ENCODE measurements at regions not wholly inside any gene's neighbourhood (a gene's known extent, or its start where the extent isn't known, plus 50 kb on each side); places are given as distances from the start of the nearest gene placed in this dataset.

DNA sequence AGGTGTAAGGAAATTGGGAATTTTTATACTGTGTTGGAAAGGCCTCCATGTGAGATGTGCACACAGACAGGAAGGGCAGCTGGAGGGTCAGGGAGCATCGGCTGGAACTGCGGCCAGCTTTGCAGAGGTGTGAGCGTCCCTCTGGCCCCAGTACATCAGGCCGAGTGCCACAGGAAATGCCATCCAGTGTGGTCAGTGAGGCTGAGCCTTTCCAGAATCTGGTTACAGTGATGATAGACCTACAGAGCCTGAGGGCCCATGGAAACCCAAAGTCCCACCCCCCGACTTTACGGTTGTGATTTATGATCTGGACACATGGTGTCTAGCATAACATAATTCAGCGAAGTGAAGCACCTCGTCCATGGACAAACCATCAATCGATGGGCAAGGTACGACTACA lies 137.3 kb upstream of the PDE10A start:
- ATAC-seq (no peak), DNase-seq (ENCODE audit: low spot score) (no peak)
- POLR2A ChIA-PET = no interaction called here
- peaks cover 32% of the 10 kb centered on the region for H3K27me3 Mint-ChIP-seq (ENCODE audit: low read depth)
- no peak overlapping the region for H3K27ac Mint-ChIP-seq
- H3K4me1 Mint-ChIP-seq = peaks cover 4% of the 10 kb centered on the region
- CTCF ChIA-PET = interaction anchor here (1.7 kb wide), 1 partner anchor 50 kb away, joined by 6 read pairs; no protein-coding TSS in a partner anchor
- no peak overlapping the region for H3K4me3 Mint-ChIP-seq
- H3K36me3 Mint-ChIP-seq = no peaks in the 10 kb centered on the region
- H3K9me3 Mint-ChIP-seq = no peaks in the 10 kb centered on the region
- TF ChIP-seq ZNF423 (CRISPR knock-in tag; IDR thresholded peaks at IDR 0.05) (no peak), OVOL2 (CRISPR knock-in tag; IDR thresholded peaks at IDR 0.05; ENCODE audit: borderline replicate concordance) (no peak), TP53 (CRISPR knock-in tag; IDR thresholded peaks at IDR 0.05) (no peak), MYBL2 (CRISPR knock-in tag; IDR thresholded peaks at IDR 0.05) (no peak), RORB (CRISPR knock-in tag; IDR thresholded peaks at IDR 0.05) (no peak), SMAD3 (CRISPR knock-in tag; IDR thresholded peaks at IDR 0.05; ENCODE audit: borderline replicate concordance) (no peak)
- TF ChIP-seq, protein P1, sequence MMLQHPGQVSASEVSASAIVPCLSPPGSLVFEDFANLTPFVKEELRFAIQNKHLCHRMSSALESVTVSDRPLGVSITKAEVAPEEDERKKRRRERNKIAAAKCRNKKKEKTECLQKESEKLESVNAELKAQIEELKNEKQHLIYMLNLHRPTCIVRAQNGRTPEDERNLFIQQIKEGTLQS (CRISPR knock-in tag; conservative IDR thresholded peaks at IDR 0.05) = no peak

DNA sequence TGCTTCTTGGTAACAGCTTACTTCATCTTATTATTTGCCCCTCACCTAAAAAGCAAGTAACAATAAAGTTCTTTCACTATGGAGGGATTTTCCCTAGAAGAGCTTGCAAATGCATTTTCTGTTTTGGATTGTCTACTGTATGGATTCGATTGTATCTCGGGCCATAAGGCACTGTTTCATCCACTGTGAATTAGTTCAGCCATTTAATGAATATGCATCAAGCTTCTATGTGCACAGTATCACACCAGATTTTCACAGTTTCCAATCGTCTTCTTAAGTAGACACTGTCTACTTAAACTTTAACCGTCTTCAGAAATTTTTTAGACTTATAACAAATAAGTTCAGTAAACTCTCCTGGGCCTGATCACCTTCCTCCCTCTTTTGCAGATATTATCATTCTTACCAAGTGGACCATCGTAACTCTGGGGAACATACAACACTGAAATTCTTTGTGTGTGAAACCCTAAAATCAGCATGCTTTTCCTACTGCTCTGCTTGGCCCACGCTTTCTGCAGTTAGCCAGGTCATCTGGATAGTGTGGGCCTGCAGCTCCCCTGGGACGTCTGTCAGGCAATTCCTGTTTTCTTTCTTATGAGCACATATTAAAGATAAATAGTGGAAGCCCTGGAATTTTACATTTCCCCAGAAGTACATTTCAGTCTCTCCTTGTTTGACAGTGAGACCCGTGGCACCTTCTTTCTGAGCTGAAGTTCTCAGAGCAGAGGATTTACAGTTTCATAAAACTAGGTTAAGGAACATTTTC lies 136.5 kb upstream of the PDE10A start:
- CTCF ChIA-PET = interaction anchor here (1.7 kb wide), 1 partner anchor 51 kb away, joined by 6 read pairs; no protein-coding TSS in a partner anchor
- no peak for ATAC-seq
- no peak overlapping the region for H3K4me3 Mint-ChIP-seq
- H3K9me3 Mint-ChIP-seq = no peaks in the 10 kb centered on the region
- TF ChIP-seq, protein P2, sequence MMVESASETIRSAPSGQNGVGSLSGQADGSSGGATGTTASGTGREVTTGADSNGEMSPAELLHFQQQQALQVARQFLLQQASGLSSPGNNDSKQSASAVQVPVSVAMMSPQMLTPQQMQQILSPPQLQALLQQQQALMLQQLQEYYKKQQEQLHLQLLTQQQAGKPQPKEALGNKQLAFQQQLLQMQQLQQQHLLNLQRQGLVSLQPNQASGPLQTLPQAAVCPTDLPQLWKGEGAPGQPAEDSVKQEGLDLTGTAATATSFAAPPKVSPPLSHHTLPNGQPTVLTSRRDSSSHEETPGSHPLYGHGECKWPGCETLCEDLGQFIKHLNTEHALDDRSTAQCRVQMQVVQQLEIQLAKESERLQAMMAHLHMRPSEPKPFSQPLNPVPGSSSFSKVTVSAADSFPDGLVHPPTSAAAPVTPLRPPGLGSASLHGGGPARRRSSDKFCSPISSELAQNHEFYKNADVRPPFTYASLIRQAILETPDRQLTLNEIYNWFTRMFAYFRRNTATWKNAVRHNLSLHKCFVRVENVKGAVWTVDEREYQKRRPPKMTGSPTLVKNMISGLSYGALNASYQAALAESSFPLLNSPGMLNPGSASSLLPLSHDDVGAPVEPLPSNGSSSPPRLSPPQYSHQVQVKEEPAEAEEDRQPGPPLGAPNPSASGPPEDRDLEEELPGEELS (CRISPR knock-in tag; IDR thresholded peaks at IDR 0.05) = no peak
- TF ChIP-seq ZNF416 (CRISPR knock-in tag; IDR thresholded peaks at IDR 0.05) (no peak), CBFB (CRISPR knock-in tag; IDR thresholded peaks at IDR 0.05; ENCODE audit: low read depth) (no peak), ATF1 (CRISPR knock-in tag; IDR thresholded peaks at IDR 0.05) (no peak), ELF4 (CRISPR knock-in tag; IDR thresholded peaks at IDR 0.05; ENCODE audit: low read depth) (no peak), ZNF396 (CRISPR knock-in tag; IDR thresholded peaks at IDR 0.05; ENCODE audit: borderline replicate concordance) (no peak), NR3C1 (CRISPR knock-in tag; conservative IDR thresholded peaks at IDR 0.05; ENCODE audit: low read depth) (no peak), ZNF219 (CRISPR knock-in tag; IDR thresholded peaks at IDR 0.05; ENCODE audit: borderline replicate concordance) (no peak), RELA (CRISPR knock-in tag; IDR thresholded peaks at IDR 0.05; ENCODE audit: borderline replicate concordance) (no peak)
- TF ChIP-seq, protein P3, sequence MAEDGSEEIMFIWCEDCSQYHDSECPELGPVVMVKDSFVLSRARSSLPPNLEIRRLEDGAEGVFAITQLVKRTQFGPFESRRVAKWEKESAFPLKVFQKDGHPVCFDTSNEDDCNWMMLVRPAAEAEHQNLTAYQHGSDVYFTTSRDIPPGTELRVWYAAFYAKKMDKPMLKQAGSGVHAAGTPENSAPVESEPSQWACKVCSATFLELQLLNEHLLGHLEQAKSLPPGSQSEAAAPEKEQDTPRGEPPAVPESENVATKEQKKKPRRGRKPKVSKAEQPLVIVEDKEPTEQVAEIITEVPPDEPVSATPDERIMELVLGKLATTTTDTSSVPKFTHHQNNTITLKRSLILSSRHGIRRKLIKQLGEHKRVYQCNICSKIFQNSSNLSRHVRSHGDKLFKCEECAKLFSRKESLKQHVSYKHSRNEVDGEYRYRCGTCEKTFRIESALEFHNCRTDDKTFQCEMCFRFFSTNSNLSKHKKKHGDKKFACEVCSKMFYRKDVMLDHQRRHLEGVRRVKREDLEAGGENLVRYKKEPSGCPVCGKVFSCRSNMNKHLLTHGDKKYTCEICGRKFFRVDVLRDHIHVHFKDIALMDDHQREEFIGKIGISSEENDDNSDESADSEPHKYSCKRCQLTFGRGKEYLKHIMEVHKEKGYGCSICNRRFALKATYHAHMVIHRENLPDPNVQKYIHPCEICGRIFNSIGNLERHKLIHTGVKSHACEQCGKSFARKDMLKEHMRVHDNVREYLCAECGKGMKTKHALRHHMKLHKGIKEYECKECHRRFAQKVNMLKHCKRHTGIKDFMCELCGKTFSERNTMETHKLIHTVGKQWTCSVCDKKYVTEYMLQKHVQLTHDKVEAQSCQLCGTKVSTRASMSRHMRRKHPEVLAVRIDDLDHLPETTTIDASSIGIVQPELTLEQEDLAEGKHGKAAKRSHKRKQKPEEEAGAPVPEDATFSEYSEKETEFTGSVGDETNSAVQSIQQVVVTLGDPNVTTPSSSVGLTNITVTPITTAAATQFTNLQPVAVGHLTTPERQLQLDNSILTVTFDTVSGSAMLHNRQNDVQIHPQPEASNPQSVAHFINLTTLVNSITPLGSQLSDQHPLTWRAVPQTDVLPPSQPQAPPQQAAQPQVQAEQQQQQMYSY (CRISPR knock-in tag; IDR thresholded peaks at IDR 0.05) = no peak
- TF ChIP-seq, protein P4, sequence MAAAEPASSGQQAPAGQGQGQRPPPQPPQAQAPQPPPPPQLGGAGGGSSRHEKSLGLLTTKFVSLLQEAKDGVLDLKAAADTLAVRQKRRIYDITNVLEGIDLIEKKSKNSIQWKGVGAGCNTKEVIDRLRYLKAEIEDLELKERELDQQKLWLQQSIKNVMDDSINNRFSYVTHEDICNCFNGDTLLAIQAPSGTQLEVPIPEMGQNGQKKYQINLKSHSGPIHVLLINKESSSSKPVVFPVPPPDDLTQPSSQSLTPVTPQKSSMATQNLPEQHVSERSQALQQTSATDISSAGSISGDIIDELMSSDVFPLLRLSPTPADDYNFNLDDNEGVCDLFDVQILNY (CRISPR knock-in tag; IDR thresholded peaks at IDR 0.05) = no peak
- TF ChIP-seq, protein P5, sequence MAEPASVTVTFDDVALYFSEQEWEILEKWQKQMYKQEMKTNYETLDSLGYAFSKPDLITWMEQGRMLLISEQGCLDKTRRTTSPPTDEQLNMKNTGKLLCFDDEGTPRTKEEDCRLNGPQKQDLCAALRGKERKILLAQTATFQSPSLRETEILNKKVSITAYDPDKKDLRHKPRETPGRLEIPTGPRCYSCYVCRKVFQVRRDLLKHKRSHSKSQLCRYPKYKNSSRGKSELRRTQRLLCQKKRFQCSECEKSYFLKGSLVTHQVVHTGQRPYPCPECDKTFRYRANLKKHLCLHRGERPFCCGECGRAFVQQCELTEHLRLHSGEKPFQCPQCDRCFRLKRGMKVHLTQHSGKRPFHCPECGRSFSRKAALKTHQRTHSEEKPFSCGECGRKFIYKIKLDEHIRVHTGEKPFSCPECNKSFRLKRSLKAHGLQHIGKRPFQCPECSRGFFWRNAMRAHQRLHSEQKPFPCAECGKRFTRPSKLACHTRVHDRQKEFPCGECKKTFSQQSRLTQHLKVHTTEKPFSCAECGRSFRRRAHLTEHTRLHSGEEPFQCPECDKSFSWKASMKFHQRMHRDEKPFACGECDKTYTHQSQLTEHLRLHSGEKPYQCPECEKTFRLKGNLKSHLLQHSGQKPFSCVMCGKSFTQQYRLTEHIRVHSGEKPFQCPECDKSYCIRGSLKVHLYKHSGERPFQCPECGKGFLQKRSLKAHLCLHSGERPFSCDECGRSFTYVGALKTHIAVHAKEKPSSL (CRISPR knock-in tag; conservative IDR thresholded peaks at IDR 0.05) = no peak
- TF ChIP-seq, protein P6, sequence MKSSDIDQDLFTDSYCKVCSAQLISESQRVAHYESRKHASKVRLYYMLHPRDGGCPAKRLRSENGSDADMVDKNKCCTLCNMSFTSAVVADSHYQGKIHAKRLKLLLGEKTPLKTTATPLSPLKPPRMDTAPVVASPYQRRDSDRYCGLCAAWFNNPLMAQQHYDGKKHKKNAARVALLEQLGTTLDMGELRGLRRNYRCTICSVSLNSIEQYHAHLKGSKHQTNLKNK (CRISPR knock-in tag; IDR thresholded peaks at IDR 0.05) = no peak
- TF ChIP-seq, protein P7, sequence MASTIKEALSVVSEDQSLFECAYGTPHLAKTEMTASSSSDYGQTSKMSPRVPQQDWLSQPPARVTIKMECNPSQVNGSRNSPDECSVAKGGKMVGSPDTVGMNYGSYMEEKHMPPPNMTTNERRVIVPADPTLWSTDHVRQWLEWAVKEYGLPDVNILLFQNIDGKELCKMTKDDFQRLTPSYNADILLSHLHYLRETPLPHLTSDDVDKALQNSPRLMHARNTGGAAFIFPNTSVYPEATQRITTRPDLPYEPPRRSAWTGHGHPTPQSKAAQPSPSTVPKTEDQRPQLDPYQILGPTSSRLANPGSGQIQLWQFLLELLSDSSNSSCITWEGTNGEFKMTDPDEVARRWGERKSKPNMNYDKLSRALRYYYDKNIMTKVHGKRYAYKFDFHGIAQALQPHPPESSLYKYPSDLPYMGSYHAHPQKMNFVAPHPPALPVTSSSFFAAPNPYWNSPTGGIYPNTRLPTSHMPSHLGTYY (CRISPR knock-in tag; IDR thresholded peaks at IDR 0.05) = no peak
- peaks cover 24% of the 10 kb centered on the region for H3K27me3 Mint-ChIP-seq (ENCODE audit: low read depth)
- H3K36me3 Mint-ChIP-seq = no peaks in the 10 kb centered on the region
- H3K27ac Mint-ChIP-seq = no peak overlapping the region
- H3K4me1 Mint-ChIP-seq = peaks cover 4% of the 10 kb centered on the region
- DNase-seq (ENCODE audit: low spot score) = no peak
- POLR2A ChIA-PET = no interaction called here
